Kasumi-1 (cell line): ENCODE measurements at regions not wholly inside any gene's neighbourhood (a gene's known extent, or its start where the extent isn't known, plus 50 kb on each side); places are given as distances from the start of the nearest gene placed in this dataset.

ENCODE experiments used
- DNase-seq, 2 experiments: peaks; one replicate each; lab custom pipeline; 2025; lab: John Stamatoyannopoulos, UW

DNA sequence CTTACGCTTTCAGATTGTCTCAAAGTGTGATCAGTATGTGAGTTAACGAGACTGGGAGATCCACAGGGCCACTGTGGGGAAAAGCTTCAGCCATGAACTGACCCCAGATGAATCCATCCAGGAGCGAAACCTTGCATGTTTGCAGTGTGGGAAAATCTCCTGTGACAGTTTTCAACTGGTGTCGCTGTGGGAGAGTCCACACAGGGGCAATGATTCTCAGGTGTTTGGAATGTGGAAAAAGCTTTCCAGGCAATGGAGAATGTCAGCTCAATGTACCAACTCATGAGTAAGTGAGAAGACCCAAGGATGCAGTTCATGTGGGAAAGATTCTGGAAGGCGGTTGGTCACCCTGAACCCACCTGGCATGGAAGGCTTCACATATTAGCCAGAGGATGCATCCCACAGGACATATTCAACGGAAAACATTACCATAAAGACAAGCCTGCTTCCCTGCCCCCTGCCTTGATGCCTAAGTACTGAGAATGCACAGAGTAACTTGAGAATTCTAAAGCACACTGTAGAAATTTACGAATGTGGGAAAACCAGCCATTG lies 204.1 kb upstream of the BMPER start:
- DNase-seq: no peak

DNA sequence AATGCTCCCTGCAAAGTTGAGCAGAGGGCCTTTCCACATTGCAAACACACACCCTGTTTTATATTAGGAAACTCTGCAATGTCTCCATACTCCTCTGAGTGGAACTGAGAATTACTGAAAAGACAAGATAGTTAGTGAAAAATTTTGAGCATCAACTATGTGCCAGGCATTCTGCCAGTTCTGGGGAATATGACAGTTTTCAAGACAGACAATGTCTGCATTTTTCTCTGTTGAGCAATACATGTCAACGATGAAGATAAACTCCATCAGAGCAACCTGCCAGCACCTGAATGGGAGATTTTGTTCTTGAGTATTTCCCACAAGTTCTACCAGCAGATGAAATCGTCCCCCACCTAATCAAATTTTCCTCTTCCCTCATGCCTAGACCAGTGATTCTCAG lies 203.4 kb upstream of the BMPER start:
- DNase-seq: no peak

DNA sequence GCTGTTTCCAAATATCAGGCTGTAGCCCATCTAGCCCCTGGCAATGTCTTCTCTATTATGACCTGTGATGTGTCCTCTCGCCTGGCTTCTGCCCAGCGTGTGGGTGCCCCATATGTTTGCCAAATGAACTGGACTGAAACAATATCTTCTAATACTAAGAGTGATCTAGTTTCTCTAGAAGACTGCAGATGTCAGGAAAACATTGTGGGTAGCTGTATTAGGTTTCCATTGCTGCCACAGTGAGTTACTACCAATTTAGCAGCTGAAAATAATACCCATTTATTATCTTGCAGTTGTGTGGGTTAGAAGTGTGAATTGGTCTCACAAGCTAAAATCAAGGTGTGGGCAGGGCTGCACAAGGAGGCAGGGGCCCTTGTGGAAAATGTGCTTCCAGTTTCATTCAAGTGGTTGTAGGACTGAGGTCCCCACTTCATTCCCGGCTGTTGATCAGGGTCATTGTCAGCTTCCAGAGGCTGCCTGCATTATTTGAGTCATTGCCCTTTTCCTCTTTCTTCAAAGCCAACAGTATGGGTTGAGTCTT lies 202.8 kb upstream of the BMPER start:
- DNase-seq: no peak

- DNase-seq: no peak
These were observed 200.0 kb upstream of the BMPER start for GRCh38 chr7:33705333-33705833.

GRCh38 chr7:33706186-33706585 lies 199.2 kb upstream of the BMPER start:
- no peak for DNase-seq

DNA sequence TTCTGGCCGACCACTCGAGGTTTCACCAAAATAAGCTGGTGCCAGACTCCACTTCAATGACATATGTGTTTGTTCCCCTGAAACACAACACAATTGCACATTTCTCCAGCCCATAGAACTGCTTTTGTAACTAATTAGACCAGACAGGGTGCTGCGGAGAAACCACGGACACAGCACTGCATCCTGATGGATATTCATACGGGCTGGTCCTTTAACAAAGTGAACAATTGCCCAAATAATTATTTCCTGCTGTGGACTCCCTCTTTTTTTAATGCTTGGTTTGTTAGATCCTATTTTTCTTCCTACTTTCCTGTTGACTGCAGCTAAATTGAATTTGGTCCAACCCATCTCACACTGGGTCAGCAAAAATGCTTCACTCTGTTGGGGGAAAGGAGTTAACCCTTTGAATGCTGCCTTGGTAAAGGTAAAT lies 198.6 kb upstream of the BMPER start:
- no peak for DNase-seq

- DNase-seq: no peak
These were observed 197.9 kb upstream of the BMPER start for GRCh38 chr7:33707427-33707826.

GRCh38 chr7:33710608-33711007 lies 194.7 kb upstream of the BMPER start:
- no peak for DNase-seq

- no peak for DNase-seq
These were observed 193.9 kb upstream of the BMPER start for GRCh38 chr7:33711231-33712019.

GRCh38 chr7:33712020-33712414 lies 193.3 kb upstream of the BMPER start:
- DNase-seq: no peak

GRCh38 chr7:33714208-33714607 lies 191.1 kb upstream of the BMPER start:
- no peak for DNase-seq

GRCh38 chr7:33716581-33717477 lies 188.5 kb upstream of the BMPER start:
- peak; percentile 38 to 44 for DNase-seq

DNA sequence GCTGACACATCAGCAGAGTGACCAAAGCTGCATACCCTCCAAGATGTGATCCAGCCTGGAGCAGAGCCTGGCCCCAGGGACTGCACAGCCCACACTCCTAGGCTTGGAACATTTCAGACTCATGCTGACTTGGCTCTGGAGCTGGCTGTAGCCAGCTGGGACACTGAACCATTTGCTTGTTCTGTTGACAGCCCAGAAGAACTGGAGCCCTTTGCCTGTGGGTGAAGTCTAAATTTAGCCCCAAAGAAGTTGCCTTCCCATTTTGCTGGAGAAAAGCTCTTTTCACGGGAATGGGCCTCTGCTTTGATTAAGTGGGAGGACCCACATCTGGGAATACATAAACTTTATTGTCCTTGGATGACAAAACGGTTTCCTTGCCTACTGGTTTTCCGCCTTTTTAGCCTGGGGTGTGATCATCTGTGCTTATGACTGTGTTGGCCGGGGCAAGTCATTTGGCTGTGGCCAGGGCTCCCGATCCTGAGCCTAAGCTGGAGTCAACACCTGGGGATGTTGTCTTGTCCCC lies 186.2 kb upstream of the BMPER start:
- DNase-seq: no peak

DNA sequence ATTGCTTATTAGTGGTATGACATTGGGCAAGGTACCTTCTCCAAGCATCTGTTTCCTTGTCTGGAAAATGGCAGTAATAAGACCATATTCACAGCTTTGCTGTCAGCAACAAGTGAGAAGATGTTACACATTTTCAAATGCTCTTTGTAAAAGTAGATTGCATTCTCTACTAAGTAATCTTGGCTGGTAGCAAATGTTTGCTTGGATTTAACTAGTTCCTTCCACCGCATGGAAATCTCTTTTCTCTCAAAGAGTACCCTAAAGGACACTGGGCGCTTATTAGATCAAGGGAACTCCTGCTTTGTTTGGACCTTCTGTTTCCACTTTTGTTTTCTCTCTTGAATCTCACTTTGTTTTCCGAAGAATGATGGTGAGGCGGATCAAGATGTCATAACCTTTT lies 185.2 kb upstream of the BMPER start:
- DNase-seq: no peak

GRCh38 chr7:33720870-33721269 lies 184.5 kb upstream of the BMPER start:
- no peak for DNase-seq

GRCh38 chr7:33721895-33722294 lies 183.4 kb upstream of the BMPER start:
- no peak for DNase-seq

GRCh38 chr7:33722383-33723101 lies 182.8 kb upstream of the BMPER start:
- DNase-seq: no peak

GRCh38 chr7:33724201-33724600 lies 181.1 kb upstream of the BMPER start:
- DNase-seq: no peak

GRCh38 chr7:33725111-33726025 lies 180.0 kb upstream of the BMPER start:
- no peak for DNase-seq

GRCh38 chr7:33726582-33726981 lies 178.8 kb upstream of the BMPER start:
- DNase-seq: no peak
